ENCODE measurements at regions not wholly inside any gene's neighbourhood (a gene's known extent, or its start where the extent isn't known, plus 50 kb on each side); places are given as distances from the start of the nearest gene placed in this dataset.

DNA sequence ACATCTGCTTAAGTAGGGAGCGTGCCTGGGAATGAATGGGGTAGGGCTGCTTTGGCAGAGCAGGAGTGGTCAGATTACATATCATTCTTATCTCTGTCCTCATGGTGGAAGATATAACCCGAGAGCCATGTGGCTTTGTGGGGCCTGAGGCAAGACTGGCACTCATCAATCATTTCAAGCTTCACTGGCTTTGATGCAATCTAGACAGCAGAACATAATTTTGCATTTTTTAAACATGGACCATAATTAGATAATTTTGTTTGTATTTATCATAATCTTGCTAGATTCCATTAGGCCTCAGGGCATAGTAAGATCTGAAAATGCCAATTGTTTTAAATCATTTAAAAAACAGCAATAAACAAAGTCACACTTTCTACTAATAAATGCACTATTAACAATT, 480.3 kb downstream of the NXPH1 start:
- H3K27me3 ChIP-seq, result no peaks in the 10 kb centered on the region
- no peaks in the 10 kb centered on the region for H3K4me1 ChIP-seq
- no peak for DNase-seq (ENCODE audit: low spot score)
- TF ChIP-seq, protein P1, sequence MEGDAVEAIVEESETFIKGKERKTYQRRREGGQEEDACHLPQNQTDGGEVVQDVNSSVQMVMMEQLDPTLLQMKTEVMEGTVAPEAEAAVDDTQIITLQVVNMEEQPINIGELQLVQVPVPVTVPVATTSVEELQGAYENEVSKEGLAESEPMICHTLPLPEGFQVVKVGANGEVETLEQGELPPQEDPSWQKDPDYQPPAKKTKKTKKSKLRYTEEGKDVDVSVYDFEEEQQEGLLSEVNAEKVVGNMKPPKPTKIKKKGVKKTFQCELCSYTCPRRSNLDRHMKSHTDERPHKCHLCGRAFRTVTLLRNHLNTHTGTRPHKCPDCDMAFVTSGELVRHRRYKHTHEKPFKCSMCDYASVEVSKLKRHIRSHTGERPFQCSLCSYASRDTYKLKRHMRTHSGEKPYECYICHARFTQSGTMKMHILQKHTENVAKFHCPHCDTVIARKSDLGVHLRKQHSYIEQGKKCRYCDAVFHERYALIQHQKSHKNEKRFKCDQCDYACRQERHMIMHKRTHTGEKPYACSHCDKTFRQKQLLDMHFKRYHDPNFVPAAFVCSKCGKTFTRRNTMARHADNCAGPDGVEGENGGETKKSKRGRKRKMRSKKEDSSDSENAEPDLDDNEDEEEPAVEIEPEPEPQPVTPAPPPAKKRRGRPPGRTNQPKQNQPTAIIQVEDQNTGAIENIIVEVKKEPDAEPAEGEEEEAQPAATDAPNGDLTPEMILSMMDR (IDR thresholded peaks at IDR 0.05), result no peak
- H3K9me3 ChIP-seq, result no peaks in the 10 kb centered on the region
- no peak overlapping the region for H3K4me3 ChIP-seq
- H3K27ac ChIP-seq, result no peak overlapping the region
- H3K36me3 ChIP-seq, result no peaks in the 10 kb centered on the region

DNA sequence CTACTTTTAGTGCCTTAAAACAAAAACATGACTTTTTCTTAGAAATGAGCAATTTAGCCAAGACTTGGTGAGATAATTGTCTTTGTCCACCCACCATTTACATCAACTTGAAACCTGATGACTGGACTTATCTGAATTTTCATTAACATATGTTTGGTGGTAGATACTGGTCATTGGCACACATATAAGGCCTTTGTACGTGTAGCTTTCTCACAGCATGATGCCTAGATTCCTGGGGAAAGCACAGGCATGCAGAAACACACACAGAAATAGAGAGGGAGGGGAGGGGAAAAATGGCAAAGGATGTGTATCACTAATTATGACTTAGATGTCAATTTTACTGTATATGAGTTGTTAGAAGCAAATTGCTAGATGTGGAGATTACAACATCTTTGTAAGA, 488.4 kb downstream of the NXPH1 start:
- Histone ChIP-seq H3K4me1 (no peaks in the 10 kb centered on the region), H3K27ac (no peak overlapping the region), H3K36me3 (no peaks in the 10 kb centered on the region), H3K9me3 (no peaks in the 10 kb centered on the region), H3K4me3 (no peak overlapping the region), H3K27me3 (no peaks in the 10 kb centered on the region)
- TF ChIP-seq, protein P1 (IDR thresholded peaks at IDR 0.05), result no peak
- DNase-seq (ENCODE audit: low spot score), result no peak

DNA sequence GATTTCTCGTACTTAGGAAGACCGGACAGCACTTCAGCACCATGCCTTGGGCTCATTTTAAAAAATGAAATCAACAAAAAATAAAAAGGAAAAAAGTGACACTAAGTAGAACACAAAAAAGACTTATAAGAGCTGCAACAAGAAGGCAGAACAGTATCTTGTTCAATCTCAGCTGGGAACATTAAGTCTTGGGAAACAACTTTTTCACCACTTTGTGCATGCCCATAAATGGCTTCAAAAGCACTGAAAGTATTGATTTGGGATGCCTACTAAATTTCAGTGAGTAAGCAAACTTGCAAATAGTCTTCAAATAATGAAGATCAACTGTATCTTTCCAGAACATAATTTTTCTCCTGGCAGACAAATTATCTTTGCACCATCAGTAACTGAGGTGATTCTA, 489.3 kb downstream of the NXPH1 start:
- H3K27ac ChIP-seq, result no peak overlapping the region
- H3K4me1 ChIP-seq, result no peaks in the 10 kb centered on the region
- TF ChIP-seq, protein P1 (IDR thresholded peaks at IDR 0.05), result no peak
- H3K36me3 ChIP-seq, result no peaks in the 10 kb centered on the region
- no peaks in the 10 kb centered on the region for H3K9me3 ChIP-seq
- no peak overlapping the region for H3K4me3 ChIP-seq
- H3K27me3 ChIP-seq, result no peaks in the 10 kb centered on the region
- DNase-seq (ENCODE audit: low spot score), result no peak

DNA sequence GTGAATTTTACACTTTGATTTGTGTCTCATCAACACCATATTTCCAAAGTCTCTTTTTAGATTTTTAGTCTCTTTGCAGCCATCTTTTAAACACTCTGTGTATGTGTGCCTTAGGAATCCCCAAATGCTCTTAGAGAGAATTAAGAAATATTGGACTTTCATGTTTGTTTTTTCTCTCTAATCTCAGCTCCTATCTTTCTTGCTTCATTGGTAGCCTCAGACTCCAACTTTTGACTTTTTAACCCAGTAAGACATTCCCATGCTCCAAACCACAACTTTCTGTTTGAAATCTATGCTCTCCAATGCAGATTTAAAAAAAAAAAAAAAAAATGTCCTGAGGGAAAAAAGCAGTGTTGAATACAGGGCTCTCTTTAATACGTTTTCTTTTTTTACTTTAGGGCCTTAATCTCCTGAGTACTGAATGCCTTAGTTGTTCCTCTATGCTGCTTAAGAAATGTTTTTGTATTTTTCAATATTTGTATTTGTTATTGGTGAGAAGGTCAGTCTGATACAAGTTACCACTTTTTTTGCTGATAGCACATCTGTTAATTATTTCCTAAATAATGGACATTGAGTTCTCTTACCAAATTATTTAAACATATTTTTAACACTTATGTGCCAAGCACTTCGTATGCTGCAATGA, 489.9 kb downstream of the NXPH1 start:
- no peaks in the 10 kb centered on the region for H3K27me3 ChIP-seq
- TF ChIP-seq, protein P1 (IDR thresholded peaks at IDR 0.05), result no peak
- H3K36me3 ChIP-seq, result no peaks in the 10 kb centered on the region
- H3K9me3 ChIP-seq, result no peaks in the 10 kb centered on the region
- no peak for DNase-seq (ENCODE audit: low spot score)
- no peak overlapping the region for H3K27ac ChIP-seq
- H3K4me3 ChIP-seq, result no peak overlapping the region
- H3K4me1 ChIP-seq, result no peaks in the 10 kb centered on the region

DNA sequence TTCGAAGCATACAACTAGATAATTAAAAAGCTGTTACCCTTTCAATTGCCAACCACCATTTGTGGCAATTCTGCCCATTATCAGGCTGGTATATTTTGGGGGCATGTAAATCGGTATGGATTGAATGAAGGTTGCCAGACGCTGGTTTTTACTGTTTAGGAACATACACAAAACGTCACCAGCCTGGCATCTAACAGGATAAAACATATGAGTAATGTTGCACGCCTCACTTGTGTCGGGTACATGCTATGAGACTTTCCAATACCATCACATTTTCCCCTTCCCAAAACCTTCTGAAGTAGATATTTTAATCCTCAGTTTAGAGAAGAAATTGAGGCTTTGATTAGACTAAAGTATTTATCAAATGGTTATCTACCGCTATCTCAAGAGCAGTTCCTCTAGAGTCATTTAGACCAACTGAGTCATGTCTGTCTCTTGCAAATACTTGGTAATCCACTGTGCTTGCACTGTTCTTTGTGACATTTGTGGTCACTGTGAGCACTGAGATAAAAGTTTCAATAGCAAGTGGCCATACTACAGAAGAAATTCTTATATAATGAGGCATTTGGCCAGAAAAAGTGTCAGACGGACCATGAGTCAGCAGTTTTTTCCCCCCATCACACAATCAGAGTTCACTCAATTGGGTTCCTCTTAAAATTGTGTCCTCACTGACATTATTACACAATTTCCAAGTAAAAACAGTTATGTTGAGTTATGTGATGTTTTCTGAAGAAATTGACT, 498.7 kb downstream of the NXPH1 start:
- Histone ChIP-seq H3K4me1 (no peaks in the 10 kb centered on the region), H3K27me3 (no peaks in the 10 kb centered on the region), H3K9me3 (no peaks in the 10 kb centered on the region), H3K4me3 (no peak overlapping the region), H3K36me3 (no peaks in the 10 kb centered on the region), H3K27ac (no peak overlapping the region)
- no peak for DNase-seq (ENCODE audit: low spot score)
- TF ChIP-seq, protein P1 (IDR thresholded peaks at IDR 0.05), result no peak

All from right atrium auricular region (tissue), 2 donors.